ENCODE measurements at regions not wholly inside any gene's neighbourhood (a gene's known extent, or its start where the extent isn't known, plus 50 kb on each side); places are given as distances from the start of the nearest gene placed in this dataset.
A peak's percentile ranks its signal among the peaks of the same experiment; 100 is the strongest.

DNA sequence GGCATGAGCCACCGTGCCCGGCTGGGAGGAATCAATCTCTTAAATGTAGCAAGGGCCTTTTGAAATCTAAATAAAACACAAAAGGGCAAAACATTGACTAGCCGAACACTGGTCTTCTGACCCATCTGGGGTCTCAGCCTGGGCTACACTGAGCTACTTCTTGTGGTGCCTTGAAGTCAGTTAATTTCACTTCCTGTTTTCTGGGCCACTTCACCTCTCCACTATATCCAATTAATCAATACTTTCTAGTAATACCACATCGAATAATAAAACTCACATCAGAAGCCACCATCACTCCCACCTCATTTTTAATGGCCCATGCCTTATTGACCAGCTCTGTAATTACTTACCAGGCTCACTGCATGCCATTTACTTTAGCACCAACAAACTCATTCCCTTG lies 138.0 kb upstream of the SAMSN1 start:
- Mint-ChIP-seq H3K4me3 (peak overlapping the region; percentile 39), H3K4me1 (peaks cover 87% of the 10 kb centered on the region), H3K27ac (peak overlapping the region; percentile 82), H3K36me3 (ENCODE audit: low read depth) (peaks cover 4% of the 10 kb centered on the region), H3K27me3 (no peaks in the 10 kb centered on the region), H3K9me3 (peaks cover 8% of the 10 kb centered on the region)
- DNase-seq (no peak), ATAC-seq (ENCODE audit: low read depth) (peak; percentile 51)
- POLR2A ChIA-PET, result interaction anchor here (0.6 to 1.0 kb wide), 2 partner anchors 54 to 202 kb away, joined by 3 to 6 read pairs; no protein-coding TSS in a partner anchor
- intact Hi-C loops (cut with micrococcal nuclease), result loop anchor here (2.0 kb wide), 3 partner anchors 53 to 301 kb away; partner anchors contain the start of gene HSPA13
- TF ChIP-seq, protein P1, sequence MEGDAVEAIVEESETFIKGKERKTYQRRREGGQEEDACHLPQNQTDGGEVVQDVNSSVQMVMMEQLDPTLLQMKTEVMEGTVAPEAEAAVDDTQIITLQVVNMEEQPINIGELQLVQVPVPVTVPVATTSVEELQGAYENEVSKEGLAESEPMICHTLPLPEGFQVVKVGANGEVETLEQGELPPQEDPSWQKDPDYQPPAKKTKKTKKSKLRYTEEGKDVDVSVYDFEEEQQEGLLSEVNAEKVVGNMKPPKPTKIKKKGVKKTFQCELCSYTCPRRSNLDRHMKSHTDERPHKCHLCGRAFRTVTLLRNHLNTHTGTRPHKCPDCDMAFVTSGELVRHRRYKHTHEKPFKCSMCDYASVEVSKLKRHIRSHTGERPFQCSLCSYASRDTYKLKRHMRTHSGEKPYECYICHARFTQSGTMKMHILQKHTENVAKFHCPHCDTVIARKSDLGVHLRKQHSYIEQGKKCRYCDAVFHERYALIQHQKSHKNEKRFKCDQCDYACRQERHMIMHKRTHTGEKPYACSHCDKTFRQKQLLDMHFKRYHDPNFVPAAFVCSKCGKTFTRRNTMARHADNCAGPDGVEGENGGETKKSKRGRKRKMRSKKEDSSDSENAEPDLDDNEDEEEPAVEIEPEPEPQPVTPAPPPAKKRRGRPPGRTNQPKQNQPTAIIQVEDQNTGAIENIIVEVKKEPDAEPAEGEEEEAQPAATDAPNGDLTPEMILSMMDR (IDR thresholded peaks at IDR 0.05), result no peak
- CTCF ChIA-PET, result no interaction called here

GRCh38 chr21:14683063-14683462 lies 136.9 kb upstream of the SAMSN1 start:
- H3K4me3 Mint-ChIP-seq, result peak overlapping the region; percentile 30
- TF ChIP-seq, protein P1 (IDR thresholded peaks at IDR 0.05), result no peak
- ChIA-PET POLR2A (no interaction called here), CTCF (no interaction called here)
- intact Hi-C loops (cut with micrococcal nuclease), result no loop called here
- DNase-seq (no peak), ATAC-seq (ENCODE audit: low read depth) (no peak)
- no peaks in the 10 kb centered on the region for H3K27me3 Mint-ChIP-seq
- peaks cover 4% of the 10 kb centered on the region for H3K36me3 Mint-ChIP-seq (ENCODE audit: low read depth)
- H3K27ac Mint-ChIP-seq, result peak overlapping the region; percentile 73
- H3K4me1 Mint-ChIP-seq, result peaks cover 86% of the 10 kb centered on the region
- peaks cover 9% of the 10 kb centered on the region for H3K9me3 Mint-ChIP-seq

- TF ChIP-seq, protein P1 (IDR thresholded peaks at IDR 0.05), result no peak
- Mint-ChIP-seq H3K27me3 (no peaks in the 10 kb centered on the region), H3K27ac (no peak overlapping the region)
These were observed 133.0 kb upstream of the SAMSN1 start for GRCh38 chr21:14678973-14679574.

GRCh38 chr21:14677639-14678179 lies 131.6 kb upstream of the SAMSN1 start:
- ATAC-seq (ENCODE audit: low read depth) (no peak), DNase-seq (no peak)
- intact Hi-C loops (cut with micrococcal nuclease), result loop anchor here (2.0 to 5.0 kb wide), 2 partner anchors 130 to 295 kb away; partner anchors contain the start of genes HSPA13 and SAMSN1
- Mint-ChIP-seq H3K4me3 (no peak overlapping the region), H3K27me3 (no peaks in the 10 kb centered on the region), H3K36me3 (ENCODE audit: low read depth) (peaks cover 4% of the 10 kb centered on the region), H3K9me3 (peaks cover 9% of the 10 kb centered on the region), H3K4me1 (peaks cover 66% of the 10 kb centered on the region), H3K27ac (peak overlapping the region; percentile 90)
- CTCF ChIA-PET, result no interaction called here
- TF ChIP-seq, protein P1 (IDR thresholded peaks at IDR 0.05), result no peak
- POLR2A ChIA-PET, result interaction anchor here (2.8 kb wide), 1 partner anchor 10 kb away, joined by 17 read pairs; no protein-coding TSS in a partner anchor

More at GRCh38 chr21:14678973-14679574, 133.0 kb upstream of the SAMSN1 start:
- peaks cover 74% of the 10 kb centered on the region for H3K4me1 Mint-ChIP-seq
- peaks cover 4% of the 10 kb centered on the region for H3K36me3 Mint-ChIP-seq (ENCODE audit: low read depth)
- POLR2A ChIA-PET, result no interaction called here
- ATAC-seq (ENCODE audit: low read depth) (no peak), DNase-seq (no peak)
- CTCF ChIA-PET, result no interaction called here
- H3K9me3 Mint-ChIP-seq, result peaks cover 9% of the 10 kb centered on the region
- intact Hi-C loops (cut with micrococcal nuclease), result loop anchor here (5.0 kb wide), 1 partner anchor 132 kb away; the partner anchor contains the start of gene SAMSN1
- no peak overlapping the region for H3K4me3 Mint-ChIP-seq

GRCh38 chr21:14677013-14677412 lies 130.9 kb upstream of the SAMSN1 start:
- peaks cover 4% of the 10 kb centered on the region for H3K36me3 Mint-ChIP-seq (ENCODE audit: low read depth)
- CTCF ChIA-PET, result interaction anchor here (1.1 to 1.2 kb wide), 2 partner anchors 8 to 61 kb away, joined by 3 read pairs; no protein-coding TSS in a partner anchor
- no peaks in the 10 kb centered on the region for H3K27me3 Mint-ChIP-seq
- peaks cover 9% of the 10 kb centered on the region for H3K9me3 Mint-ChIP-seq
- H3K4me1 Mint-ChIP-seq, result peaks cover 64% of the 10 kb centered on the region
- ATAC-seq (ENCODE audit: low read depth) (no peak), DNase-seq (no peak)
- POLR2A ChIA-PET, result interaction anchor here (0.7 to 2.8 kb wide), 2 partner anchors 10 to 47 kb away, joined by 3 to 17 read pairs; no protein-coding TSS in a partner anchor
- H3K4me3 Mint-ChIP-seq, result no peak overlapping the region
- TF ChIP-seq, protein P1 (IDR thresholded peaks at IDR 0.05), result no peak
- intact Hi-C loops (cut with micrococcal nuclease), result loop anchor here (2.0 to 5.0 kb wide), 2 partner anchors 130 to 294 kb away; partner anchors contain the start of genes HSPA13 and SAMSN1
- H3K27ac Mint-ChIP-seq, result peak overlapping the region; percentile 90

Data from activated B cell treated with CpG ODN at 0.5 μM for 24 hours (primary cell).